HG03457 (cell line): ENCODE measurements at regions not wholly inside any gene's neighbourhood (a gene's known extent, or its start where the extent isn't known, plus 50 kb on each side); places are given as distances from the start of the nearest gene placed in this dataset.

Experiments used
- ATAC-seq: cut with Tn5 transposase; IDR thresholded peaks from one replicate; pipeline ENCODE4 v1.9.1; 2021; ENCODE audit warnings: moderate number of reproducible peaks; ENCODE audit not compliant: unreplicated experiment

DNA sequence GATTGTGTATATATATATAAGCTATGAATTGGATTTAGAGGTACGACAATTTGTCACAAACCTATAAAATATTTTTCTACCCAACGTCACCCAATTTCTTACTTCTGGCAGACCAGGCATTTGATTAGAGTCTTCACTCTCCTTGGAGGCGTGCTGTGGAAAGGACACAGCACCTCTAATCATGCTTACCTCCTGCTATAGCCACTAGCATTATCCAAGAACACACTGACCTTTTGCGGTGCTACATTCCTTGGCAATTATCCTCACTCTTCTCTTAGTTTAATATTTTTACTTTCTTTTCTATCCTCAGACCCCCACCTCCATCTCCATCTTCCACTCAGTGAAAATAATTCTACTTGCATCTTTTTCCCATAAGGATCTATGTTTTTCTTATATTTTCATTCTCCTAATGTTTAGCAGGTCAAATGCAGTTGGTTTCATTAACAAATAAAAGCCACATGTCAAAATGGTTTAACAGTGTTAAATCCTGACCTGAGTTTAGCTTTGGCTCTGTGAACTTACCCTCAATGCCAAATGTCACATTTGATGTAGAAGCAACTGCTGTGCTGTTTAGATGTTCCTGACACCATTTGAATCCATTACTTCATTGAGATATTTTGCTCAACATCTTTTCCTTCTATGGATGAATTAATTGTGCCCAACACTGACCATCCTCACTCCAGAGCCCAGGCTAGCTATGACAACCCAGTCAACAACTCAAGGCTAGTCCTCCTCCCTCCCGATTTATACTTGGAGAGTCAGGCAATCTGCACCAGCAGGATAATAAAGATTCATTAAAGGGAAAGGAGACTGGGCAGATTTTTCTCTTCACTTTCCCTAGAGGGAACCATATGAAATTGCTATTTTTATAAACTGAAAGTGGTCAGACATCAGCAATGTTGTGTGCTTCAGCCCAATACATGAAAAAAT is 240.5 kb downstream of the MREG start:
- ATAC-seq = no peak

- ATAC-seq = no peak
These were observed 241.3 kb downstream of the MREG start for GRCh38 chr2:215772003-215772402.

GRCh38 chr2:215771241-215771640 is 242.1 kb downstream of the MREG start:
- no peak for ATAC-seq

DNA sequence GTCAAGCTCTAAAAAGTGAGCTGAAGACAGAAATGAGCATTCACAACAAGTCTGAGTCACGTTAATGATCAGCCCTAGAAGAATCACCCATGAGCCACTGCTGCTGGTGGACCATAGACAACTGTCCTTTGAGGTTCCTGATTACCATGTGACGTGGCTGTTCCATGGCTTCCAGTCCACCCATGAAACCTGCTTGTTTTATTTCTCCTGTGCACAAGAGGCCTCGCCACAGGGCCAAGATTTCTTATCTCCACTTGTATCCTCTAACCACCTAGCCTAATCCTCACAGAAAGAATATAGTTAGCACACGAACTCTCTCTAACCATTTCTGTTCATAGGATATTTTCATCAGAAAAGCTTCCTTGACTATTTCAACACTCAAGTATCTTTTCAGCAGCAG is 242.7 kb downstream of the MREG start:
- no peak for ATAC-seq

GRCh38 chr2:215769246-215769645 is 244.1 kb downstream of the MREG start:
- no peak for ATAC-seq

- no peak for ATAC-seq
These were observed 245.7 kb downstream of the MREG start for GRCh38 chr2:215767625-215768024.

GRCh38 chr2:215765729-215766360 is 247.5 kb downstream of the MREG start:
- no peak for ATAC-seq

DNA sequence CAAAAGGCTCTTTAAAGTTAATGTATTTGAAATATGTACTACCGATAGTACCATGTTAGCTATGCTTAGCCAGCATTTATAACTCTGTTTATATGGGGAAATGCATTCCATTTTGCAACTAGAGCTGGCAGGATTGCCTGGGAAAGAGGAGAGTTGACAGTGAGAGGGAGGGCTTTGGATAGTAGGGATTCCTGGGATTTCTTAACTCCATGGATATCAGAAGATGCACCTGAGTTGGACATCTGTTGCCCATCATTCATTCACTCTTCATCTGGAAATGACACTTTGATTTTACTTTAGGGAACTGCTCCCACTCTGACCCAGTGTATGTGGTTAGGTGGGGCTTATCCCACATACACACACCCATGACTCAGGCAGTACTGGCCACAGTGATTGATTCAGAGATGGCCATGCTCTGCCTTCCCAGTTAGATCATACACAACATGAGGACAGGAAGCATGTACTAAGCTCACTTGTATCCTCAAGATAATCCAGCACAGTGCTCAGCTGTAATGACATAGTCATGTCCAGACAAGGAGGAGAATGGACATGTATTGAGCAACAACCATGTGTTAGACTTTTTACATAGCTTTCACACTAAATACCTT is 248.8 kb downstream of the MREG start:
- no peak for ATAC-seq

DNA sequence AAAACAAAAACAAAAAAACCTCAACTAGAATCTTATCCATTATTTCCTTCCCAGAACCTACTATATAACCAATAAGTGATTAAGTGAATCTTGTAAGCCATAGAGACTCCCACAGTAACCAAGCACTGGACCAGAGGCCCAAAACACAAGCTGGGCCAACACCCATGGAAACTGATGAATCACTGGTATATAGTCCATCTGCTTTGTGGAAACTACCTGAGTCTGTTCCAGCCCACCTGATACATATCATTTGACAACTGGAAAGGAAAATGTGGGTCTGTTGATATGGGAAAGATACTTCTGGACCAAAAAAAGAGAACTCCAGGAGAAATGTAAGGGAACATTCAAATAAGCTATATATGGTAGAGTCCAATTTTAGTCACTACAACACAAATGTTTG is 252.8 kb downstream of the MREG start:
- no peak for ATAC-seq

GRCh38 chr2:215760091-215760490 is 253.3 kb downstream of the MREG start:
- no peak for ATAC-seq

DNA sequence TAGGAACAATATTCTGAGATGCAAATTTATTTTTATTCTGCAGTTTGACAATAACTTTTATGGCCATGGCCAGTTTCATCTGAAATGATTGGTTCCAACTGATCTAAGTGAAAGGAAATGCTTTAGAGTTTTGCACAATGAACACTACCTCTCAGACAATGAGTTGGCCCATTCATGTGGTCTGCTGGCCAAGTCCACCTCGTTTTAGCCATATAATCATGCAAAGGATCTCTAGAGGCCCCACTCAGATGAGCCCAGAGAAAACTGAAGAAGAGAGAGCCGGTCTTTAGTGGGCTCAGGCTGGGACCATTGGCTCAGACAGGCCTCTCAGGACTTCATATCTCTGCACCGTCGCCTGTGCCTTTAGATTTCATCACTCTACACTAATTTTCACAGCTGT is 254.7 kb downstream of the MREG start:
- no peak for ATAC-seq

DNA sequence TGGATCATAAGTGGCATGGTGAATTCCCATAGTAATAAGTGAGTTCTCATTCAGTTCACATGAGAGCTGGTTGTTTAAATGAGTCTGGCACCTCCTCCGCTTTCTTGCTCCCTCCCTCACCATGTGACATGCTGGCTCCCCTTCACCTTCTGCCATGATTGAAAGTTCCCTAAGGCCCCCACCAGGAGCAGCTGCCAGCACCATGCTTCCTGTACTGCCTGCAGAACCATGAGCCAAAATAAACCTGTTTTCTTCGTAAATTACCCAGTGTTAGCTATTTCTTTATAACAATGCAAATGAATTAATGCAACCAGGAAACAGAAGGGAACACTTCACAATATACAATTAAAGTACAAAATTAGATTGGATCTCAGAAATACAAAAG is 257.0 kb downstream of the MREG start:
- no peak for ATAC-seq

DNA sequence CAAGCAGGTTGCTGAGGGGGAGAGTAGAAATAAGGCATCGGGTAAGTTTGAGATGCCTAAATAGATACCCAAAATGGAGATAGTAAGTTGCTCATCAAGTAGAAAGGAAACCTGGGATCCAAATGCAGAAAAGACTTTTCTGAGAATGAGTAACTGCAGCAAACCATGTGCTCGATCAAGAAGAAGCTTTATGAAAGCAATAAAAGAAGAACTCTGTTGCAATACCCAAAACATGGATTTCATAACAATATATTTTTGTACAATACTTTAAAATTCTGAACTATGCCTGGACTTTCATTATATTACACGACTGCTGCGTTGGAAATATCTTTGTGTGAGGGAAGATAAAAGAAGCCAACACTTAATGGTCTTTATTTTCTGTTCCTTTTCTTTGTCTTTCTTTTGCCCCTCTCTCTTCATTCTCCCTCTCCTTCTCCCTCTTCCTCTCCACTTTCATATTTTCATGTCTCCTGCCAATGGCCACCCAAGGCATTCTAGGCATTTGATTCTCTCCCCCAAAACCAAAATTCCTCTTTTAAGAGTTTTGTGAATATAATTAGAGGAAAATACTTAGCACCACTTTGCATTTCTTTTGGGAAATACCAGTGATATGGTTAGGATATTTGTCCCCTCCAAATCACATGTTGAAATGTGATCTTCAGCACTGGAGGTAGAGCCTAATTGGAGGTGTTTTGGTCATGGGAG is 257.6 kb downstream of the MREG start:
- ATAC-seq = no peak

GRCh38 chr2:215754546-215754945 is 258.8 kb downstream of the MREG start:
- no peak for ATAC-seq

GRCh38 chr2:215753808-215754207 is 259.5 kb downstream of the MREG start:
- ATAC-seq = no peak

- ATAC-seq = no peak
These were observed 260.4 kb downstream of the MREG start for GRCh38 chr2:215752991-215753390.

- no peak for ATAC-seq
These were observed 260.9 kb downstream of the MREG start for GRCh38 chr2:215752436-215752835.

GRCh38 chr2:215751911-215752272 is 261.5 kb downstream of the MREG start:
- ATAC-seq = no peak

- no peak for ATAC-seq
These were observed 262.0 kb downstream of the MREG start for GRCh38 chr2:215751200-215751910.

GRCh38 chr2:215750763-215751162 is 262.6 kb downstream of the MREG start:
- no peak for ATAC-seq
